Pancreas (tissue), 10 donors: ENCODE measurements at regions not wholly inside any gene's neighbourhood (a gene's known extent, or its start where the extent isn't known, plus 50 kb on each side); places are given as distances from the start of the nearest gene placed in this dataset.
"Not testable (repeated sequence)": the region's sequence is repeated elsewhere in the genome, so short reads cannot be mapped to it uniquely, and the experiment has no call there.

Experiments used
- ATAC-seq, 4 donors: fragments of 200-7000 bp; cut with Tn5 transposase; one replicate each; pipeline versions ENCODE4 v1.8.0 to v1.9.1; 2020; ENCODE audit warnings: mild to moderate bottlenecking in 4 of 4, moderate library complexity in 4 of 4
- DNase-seq, 6 donors: peaks; one replicate each; pipeline ENCODE4 v3.0.0-alpha.2; 2020
- FAIRE-seq: peaks from 2 replicates; lab custom pipeline; 2012; peaks lifted over from hg19 to GRCh38; lab: Jason Lieb, UNC
- H3K27ac ChIP-seq, 4 donors: fragments of 200-600 bp; sonication (generic); 1 replicate in 3 of 4; 2 replicates in 1 of 4; pipeline versions ENCODE4 v1.5.0 to v1.8.0; 2020
- H3K27me3 ChIP-seq, 4 donors: fragments of 200-600 bp; one replicate each; pipeline ENCODE4 v1.8.0; 2021
- H3K36me3 ChIP-seq, 3 donors: fragments of 200-600 bp; sonication (generic) in 1 of 3; one replicate each; pipeline versions ENCODE4 v1.5.0 to v1.8.0; 2020 to 2021
- H3K4me1 ChIP-seq, 3 donors: fragments of 200-600 bp; one replicate each; pipeline ENCODE4 v1.8.0; 2021
- H3K4me3 ChIP-seq, 4 donors: fragments of 200-600 bp; sonication (generic) in 2 of 4; one replicate each; pipeline versions ENCODE4 v1.5.0 to v1.8.0; 2020 to 2021
- H3K9me3 ChIP-seq, 4 donors: fragments of 200-600 bp; one replicate each; pipeline ENCODE4 v1.8.0; 2021
- WGBS, 2 donors: extraction: QIAGEN DNeasy Blood & Tissue Kit; methylation state at CpG; one replicate each; pipeline ENCODE4 v1.1.7; 2013; 5-methylcytosine and 5-hydroxymethylcytosine counted together
- intact Hi-C, 3 donors: fragments of 100-400 bp; cut with DNase I; formaldehyde crosslinking; loops; one replicate each; pipeline versions ENCODE4 v1.11.1 to v1.14.2; 2022
- TF ChIP-seq, protein P1 (sequence below), 4 donors: fragments of 200-600 bp; sonication (generic) in 3 of 4; IDR thresholded peaks; one replicate each; pipeline versions ENCODE4 v1.5.0 to v1.8.0; 2021; ENCODE audit warnings: antibody characterized with exemption in 4 of 4
- donor health status: healthy with polysubstance abuse.
- donor health status: DM: no; HTN: no; CAD: no; lungs with moderate emphysema.
- donor health status: DM: no; HTN: no; CAD: no.
- donor health status: control.
- donor health status: control.
- donor health status: Bipolar disorder and iron deficiency.
- donor health status: DM: yes; HTN: yes; CAD: no.
- donor health status: DM: no; HTN: no; CAD: no.
- donor health status: DM: no; HTN: no; CAD: no.
- donor health status: DM: yes; HTN: yes; CAD: no.

DNA sequence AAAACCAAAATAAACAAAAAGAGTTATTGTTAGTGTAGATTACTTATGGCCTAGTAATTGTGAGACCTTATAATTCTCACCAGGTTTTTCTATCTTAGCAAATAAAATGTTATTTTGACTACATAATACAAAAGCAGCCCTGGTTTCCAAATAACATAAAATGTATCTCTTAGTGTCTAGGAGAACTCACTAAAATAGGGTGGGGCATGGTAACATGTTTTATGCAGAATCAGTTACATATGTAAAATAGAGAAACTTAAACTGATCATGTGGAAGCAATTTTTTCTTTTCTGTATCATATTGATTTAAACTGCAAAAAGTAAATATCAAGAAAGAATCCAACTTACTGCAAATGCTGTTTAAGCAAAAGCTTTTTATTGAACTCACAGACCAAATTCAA, 431.1 kb upstream of the ALCAM start:
- ATAC-seq: no peak

DNA sequence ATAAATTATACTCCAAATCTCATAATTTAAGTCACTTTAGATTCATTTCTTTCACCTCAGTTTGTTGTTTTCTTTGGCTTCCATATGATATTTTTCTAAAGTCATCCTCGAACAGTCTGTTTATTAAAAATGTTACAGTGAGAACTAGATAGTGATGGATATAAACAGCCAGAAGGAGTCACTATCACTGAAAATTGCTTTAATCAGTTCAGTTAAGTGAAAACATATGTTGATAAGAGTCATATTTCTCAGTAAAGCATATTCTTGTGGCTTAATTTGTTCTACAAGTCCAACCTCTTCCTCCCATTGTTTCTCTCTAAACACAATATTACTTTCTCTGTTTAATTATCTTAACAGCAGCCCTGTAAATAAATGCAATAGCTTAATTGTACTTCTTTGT, 427.5 kb upstream of the ALCAM start:
- ATAC-seq (no peak), FAIRE-seq (no peak), DNase-seq (no peak)
- Histone ChIP-seq H3K27me3 (no peaks in the 10 kb centered on the region), H3K27ac (no peak overlapping the region), H3K9me3 (no peaks in the 10 kb centered on the region), H3K36me3 (no peaks in the 10 kb centered on the region), H3K4me3 (no peak overlapping the region), H3K4me1 (no peaks in the 10 kb centered on the region)
- WGBS, 2 donors: 31 to 37% methylated on average over 1 of the region's 1 CpG
- TF ChIP-seq, protein P1, sequence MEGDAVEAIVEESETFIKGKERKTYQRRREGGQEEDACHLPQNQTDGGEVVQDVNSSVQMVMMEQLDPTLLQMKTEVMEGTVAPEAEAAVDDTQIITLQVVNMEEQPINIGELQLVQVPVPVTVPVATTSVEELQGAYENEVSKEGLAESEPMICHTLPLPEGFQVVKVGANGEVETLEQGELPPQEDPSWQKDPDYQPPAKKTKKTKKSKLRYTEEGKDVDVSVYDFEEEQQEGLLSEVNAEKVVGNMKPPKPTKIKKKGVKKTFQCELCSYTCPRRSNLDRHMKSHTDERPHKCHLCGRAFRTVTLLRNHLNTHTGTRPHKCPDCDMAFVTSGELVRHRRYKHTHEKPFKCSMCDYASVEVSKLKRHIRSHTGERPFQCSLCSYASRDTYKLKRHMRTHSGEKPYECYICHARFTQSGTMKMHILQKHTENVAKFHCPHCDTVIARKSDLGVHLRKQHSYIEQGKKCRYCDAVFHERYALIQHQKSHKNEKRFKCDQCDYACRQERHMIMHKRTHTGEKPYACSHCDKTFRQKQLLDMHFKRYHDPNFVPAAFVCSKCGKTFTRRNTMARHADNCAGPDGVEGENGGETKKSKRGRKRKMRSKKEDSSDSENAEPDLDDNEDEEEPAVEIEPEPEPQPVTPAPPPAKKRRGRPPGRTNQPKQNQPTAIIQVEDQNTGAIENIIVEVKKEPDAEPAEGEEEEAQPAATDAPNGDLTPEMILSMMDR (IDR thresholded peaks at IDR 0.05): no peak
- intact Hi-C loops: no loop called here

More for the DNA sequence above, 431.1 kb upstream of the ALCAM start:
- H3K4me3 ChIP-seq: no peak overlapping the region
- H3K27me3 ChIP-seq: no peaks in the 10 kb centered on the region
- H3K36me3 ChIP-seq: no peaks in the 10 kb centered on the region
- intact Hi-C loops: no loop called here
- TF ChIP-seq, protein P1 (IDR thresholded peaks at IDR 0.05): no peak
- no peak overlapping the region for H3K27ac ChIP-seq
- no peaks in the 10 kb centered on the region for H3K4me1 ChIP-seq
- no peaks in the 10 kb centered on the region for H3K9me3 ChIP-seq
- FAIRE-seq (no peak), DNase-seq (no peak)

DNA sequence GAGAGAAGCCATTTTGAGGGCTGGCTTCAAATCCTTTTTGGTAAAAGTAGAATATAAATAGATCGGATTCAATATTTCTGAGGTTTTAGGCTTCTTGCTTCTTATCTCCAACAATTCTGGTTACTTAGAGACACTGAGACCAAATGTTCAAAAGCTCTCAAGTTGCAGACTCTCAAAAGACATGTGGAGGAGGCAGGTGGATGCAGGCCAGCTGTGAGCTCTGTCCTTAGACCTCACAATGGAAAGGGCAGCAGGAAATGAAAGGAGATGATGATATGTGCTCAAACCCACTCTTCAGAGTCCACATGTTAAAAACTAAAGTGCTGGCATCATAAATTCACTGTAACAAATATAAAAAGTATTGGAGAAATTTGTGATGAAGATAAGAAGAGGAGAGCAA, 424.9 kb upstream of the ALCAM start:
- DNase-seq (no peak), FAIRE-seq (no peak), ATAC-seq (no peak)
- TF ChIP-seq, protein P1 (IDR thresholded peaks at IDR 0.05): no peak
- intact Hi-C loops: no loop called here
- Histone ChIP-seq H3K36me3 (no peaks in the 10 kb centered on the region), H3K27ac (no peak overlapping the region), H3K9me3 (no peaks in the 10 kb centered on the region), H3K4me1 (no peaks in the 10 kb centered on the region), H3K4me3 (no peak overlapping the region), H3K27me3 (no peaks in the 10 kb centered on the region)
- WGBS, 2 donors: 80 to 89% methylated on average over 1 of the region's 1 CpG

DNA sequence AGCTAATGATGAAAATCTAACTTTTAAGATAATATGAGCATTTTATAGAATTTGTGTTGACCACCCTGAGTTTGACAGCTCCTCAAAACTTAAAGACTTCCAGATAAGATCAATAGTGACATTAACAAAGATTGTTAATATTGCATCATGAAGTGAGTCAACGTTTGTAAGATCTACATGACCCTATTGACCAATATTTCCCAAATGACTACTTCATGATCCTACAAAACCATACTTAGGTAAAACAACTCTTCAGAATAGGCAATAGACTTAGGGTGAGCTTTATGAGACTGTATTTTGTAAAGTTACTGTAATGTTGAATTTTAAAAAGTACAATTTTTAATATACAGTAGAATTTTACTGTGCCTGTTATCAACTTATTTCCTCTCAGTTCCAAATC, 422.7 kb upstream of the ALCAM start:
- H3K4me1 ChIP-seq: no peaks in the 10 kb centered on the region
- H3K27ac ChIP-seq: no peak overlapping the region
- ATAC-seq: no peak
- intact Hi-C loops: no loop called here
- H3K4me3 ChIP-seq: no peak overlapping the region
- WGBS, 2 donors: 29 to 34% methylated on average over 1 of the region's 1 CpG
- no peak for FAIRE-seq
- no peaks in the 10 kb centered on the region for H3K36me3 ChIP-seq
- H3K9me3 ChIP-seq: no peaks in the 10 kb centered on the region
- TF ChIP-seq, protein P1 (IDR thresholded peaks at IDR 0.05): no peak
- no peak for DNase-seq
- H3K27me3 ChIP-seq: no peaks in the 10 kb centered on the region

DNA sequence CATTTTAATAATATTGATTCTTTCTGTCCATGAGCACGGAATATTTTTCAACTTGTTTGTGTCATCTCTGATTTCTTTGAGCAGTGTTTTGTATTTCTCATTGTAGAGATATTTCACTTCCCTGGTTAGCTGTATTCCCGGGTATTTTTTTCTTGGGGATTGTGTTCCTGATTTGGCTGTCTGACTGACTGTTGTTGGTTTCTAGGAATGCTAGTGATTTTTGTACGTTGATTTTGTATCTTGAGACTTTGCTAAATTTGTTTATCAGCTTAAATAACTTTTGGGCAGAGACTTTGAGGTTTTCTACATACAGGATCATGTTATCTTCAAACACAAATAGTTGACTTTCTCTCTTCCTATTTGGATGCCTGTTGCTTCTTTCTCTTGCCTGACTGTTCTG, 418.8 kb upstream of the ALCAM start:
- 22 to 30% methylated on average over 3 of the region's 3 CpGs for WGBS, 2 donors
- no peaks in the 10 kb centered on the region for H3K27me3 ChIP-seq
- no peak overlapping the region for H3K4me3 ChIP-seq
- ATAC-seq (no peak), DNase-seq (no peak), FAIRE-seq (no peak)
- H3K36me3 ChIP-seq: no peaks in the 10 kb centered on the region
- no peak overlapping the region for H3K27ac ChIP-seq
- H3K4me1 ChIP-seq: no peaks in the 10 kb centered on the region
- TF ChIP-seq, protein P1 (IDR thresholded peaks at IDR 0.05): no peak
- H3K9me3 ChIP-seq: no peaks in the 10 kb centered on the region
- intact Hi-C loops: no loop called here

DNA sequence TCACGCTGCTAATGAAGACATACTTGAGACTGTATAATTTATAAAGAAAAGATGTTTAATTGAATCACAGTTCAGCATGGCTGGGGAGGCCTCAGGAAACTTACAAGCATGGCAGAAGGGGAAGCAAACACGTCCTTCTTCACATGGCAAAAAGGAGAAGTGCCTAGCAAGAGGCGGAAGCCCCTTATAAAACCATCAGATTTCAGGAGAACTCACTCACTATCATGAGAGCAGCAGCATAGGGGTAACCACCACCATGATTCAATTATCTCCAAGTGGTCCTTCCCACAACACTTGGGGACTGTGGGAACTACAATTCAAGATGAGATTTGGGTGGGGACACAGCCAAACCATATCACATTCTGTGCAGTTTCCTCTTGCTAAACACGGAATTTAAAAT, 416.9 kb upstream of the ALCAM start:
- WGBS, 2 donors: 78 to 79% methylated on average over 4 of the region's 4 CpGs
- intact Hi-C loops, H3K9me3 ChIP-seq, FAIRE-seq, H3K27ac ChIP-seq, DNase-seq, H3K4me1 ChIP-seq, H3K4me3 ChIP-seq, ATAC-seq, H3K27me3 ChIP-seq, H3K36me3 ChIP-seq: not testable (repeated sequence)
